IPS-20b (cell line): ENCODE measurements at regions not wholly inside any gene's neighbourhood (a gene's known extent, or its start where the extent isn't known, plus 50 kb on each side); places are given as distances from the start of the nearest gene placed in this dataset.
A peak's percentile ranks its signal among the peaks of the same experiment; 100 is the strongest.

Experiments used
- H3K27ac ChIP-seq: one replicate; pipeline ENCODE4 v1.5.1; 2013; ENCODE audit warnings: low read length
- H3K27me3 ChIP-seq: 2 replicates; pipeline ENCODE4 v1.6.1; 2013; ENCODE audit warnings: mild to moderate bottlenecking, low read length, inconsistent platforms; ENCODE audit not compliant: insufficient read depth
- H3K36me3 ChIP-seq: 2 replicates; pipeline ENCODE4 v1.6.1; 2013; ENCODE audit warnings: low read depth, mild to moderate bottlenecking, inconsistent platforms, low read length, moderate library complexity; ENCODE audit not compliant: insufficient read depth
- H3K4me1 ChIP-seq: 2 replicates; pipeline ENCODE4 v1.6.1; 2013; ENCODE audit warnings: mild to moderate bottlenecking, control low read depth, inconsistent platforms, low read length, moderate library complexity; ENCODE audit not compliant: insufficient read depth
- H3K4me3 ChIP-seq: 2 replicates; pipeline ENCODE4 v1.5.1; 2013; ENCODE audit warnings: mild to moderate bottlenecking, low read length, inconsistent platforms
- H3K9ac ChIP-seq: 2 replicates; pipeline ENCODE4 v1.6.1; 2013; ENCODE audit warnings: low read depth, mild to moderate bottlenecking, inconsistent platforms, low read length, moderate library complexity
- H3K9me3 ChIP-seq: 2 replicates; pipeline ENCODE4 v1.6.1; 2013; ENCODE audit warnings: mild to moderate bottlenecking, low read depth, low read length, inconsistent platforms; ENCODE audit not compliant: insufficient read depth

DNA sequence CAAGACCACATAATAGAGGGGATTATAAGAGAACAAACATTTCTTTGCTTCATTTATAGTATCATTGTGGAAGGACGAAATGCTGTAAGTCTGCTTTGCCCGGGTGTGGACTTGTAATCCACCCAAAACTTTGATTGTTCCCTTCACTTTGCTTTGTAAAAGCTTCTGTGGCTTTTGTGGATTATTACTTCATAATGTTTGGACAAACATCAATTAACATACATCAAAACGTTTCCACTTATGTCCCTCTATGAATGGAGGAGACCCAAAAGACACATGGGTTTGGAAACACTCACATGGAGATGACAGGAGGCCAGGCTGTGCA, 415.4 kb downstream of the SPRY1 start:
- H3K4me3 ChIP-seq, result no peak overlapping the region
- H3K36me3 ChIP-seq, result no peaks in the 10 kb centered on the region
- no peak overlapping the region for H3K9ac ChIP-seq
- no peaks in the 10 kb centered on the region for H3K9me3 ChIP-seq
- H3K27ac ChIP-seq, result no peak overlapping the region
- no peaks in the 10 kb centered on the region for H3K4me1 ChIP-seq
- H3K27me3 ChIP-seq, result no peaks in the 10 kb centered on the region

DNA sequence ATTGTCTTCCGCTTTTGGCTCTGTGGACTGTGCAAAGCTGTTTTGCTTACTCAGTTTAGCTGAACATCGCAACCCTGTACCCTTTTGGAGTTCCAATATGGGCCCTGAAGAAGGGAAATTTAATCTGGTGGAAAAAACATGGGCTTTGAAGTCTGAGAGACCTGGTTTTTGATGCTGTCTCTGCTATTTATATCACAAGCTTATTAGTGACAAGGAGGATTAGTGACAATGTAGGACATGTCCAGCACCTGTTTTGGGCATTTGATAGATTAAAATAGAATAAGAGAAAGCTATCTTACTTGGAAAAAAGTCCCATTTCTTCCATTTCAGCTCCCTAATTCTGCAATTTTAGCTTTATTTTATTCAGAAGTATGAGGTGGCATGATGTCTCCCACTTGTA, 417.3 kb downstream of the SPRY1 start:
- H3K4me3 ChIP-seq, result no peak overlapping the region
- no peaks in the 10 kb centered on the region; the same call in 1 of the 2 replicates for H3K9me3 ChIP-seq
- no peaks in the 10 kb centered on the region for H3K36me3 ChIP-seq
- H3K27me3 ChIP-seq, result no peaks in the 10 kb centered on the region
- no peak overlapping the region for H3K27ac ChIP-seq
- no peak overlapping the region for H3K9ac ChIP-seq
- H3K4me1 ChIP-seq, result no peaks in the 10 kb centered on the region

DNA sequence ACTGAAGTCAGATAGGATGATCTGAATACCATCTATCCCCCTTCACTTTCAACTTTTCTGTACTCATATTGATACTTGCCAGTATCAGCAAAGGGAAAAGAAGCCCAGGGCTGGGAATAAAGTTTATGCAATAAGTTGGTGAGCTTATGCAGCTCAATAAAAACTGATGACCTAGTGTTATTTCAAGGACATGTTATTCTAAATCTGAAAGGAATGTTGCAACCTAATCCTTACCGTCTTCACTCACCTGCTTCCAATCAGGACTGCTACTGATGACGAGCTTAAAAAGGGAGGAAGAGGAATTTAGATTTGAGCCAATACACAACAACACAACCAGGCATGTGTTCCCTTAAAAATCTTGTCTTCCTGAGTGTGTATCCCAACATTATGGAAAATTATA, 419.9 kb downstream of the SPRY1 start:
- no peaks in the 10 kb centered on the region for H3K27me3 ChIP-seq
- H3K4me3 ChIP-seq, result no peak overlapping the region
- H3K9ac ChIP-seq, result no peak overlapping the region

DNA sequence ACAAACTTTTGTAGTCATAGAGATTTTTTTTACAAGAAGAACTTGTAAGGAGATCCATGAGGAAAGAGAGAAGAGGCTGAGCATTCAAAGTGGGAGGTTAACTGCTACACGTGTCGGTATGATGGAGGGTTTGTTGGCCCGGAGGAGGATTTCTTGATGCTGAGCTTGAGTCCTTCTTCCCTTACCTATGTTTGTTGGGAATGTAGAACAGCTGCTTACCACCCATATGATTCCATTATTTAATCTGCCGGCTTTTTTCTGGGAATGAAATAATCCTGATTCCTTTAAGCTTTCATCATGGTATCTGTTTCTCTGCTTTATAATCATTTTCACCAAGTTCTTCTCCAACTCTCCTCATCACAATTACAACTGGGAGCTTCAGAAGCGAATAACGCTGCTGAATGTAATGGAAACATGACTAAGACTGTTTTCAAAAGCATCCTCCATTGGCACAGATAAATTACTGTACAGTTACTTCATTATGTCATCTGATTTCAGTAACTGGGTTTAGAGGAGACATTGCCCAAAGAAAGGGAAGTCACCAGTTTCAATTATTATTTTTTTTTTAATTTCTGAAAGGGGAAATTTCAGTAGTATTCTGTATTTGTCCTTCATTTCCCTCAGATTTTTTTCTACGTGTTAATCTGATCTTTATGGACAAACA, 420.6 kb downstream of the SPRY1 start:
- no peak overlapping the region for H3K9ac ChIP-seq
- H3K4me3 ChIP-seq, result no peak overlapping the region
- no peaks in the 10 kb centered on the region for H3K36me3 ChIP-seq
- no peaks in the 10 kb centered on the region; the same call in 1 of the 2 replicates for H3K9me3 ChIP-seq
- H3K27me3 ChIP-seq, result no peaks in the 10 kb centered on the region
- peaks cover 7% of the 10 kb centered on the region; the same call in 1 of the 2 replicates for H3K4me1 ChIP-seq
- H3K27ac ChIP-seq, result no peak overlapping the region

More for the DNA sequence above, 419.9 kb downstream of the SPRY1 start:
- Histone ChIP-seq H3K4me1 (peaks cover 3% of the 10 kb centered on the region; the same call in 1 of the 2 replicates), H3K9me3 (no peaks in the 10 kb centered on the region; the same call in 1 of the 2 replicates), H3K36me3 (no peaks in the 10 kb centered on the region), H3K27ac (no peak overlapping the region)

GRCh38 chr4:123819362-123820035, 422.9 kb downstream of the SPRY1 start:
- peaks cover 7% of the 10 kb centered on the region; the same call in 1 of the 2 replicates for H3K4me1 ChIP-seq
- H3K9ac ChIP-seq, result no peak overlapping the region
- no peaks in the 10 kb centered on the region for H3K36me3 ChIP-seq
- H3K4me3 ChIP-seq, result no peak overlapping the region
- no peaks in the 10 kb centered on the region; the same call in 1 of the 2 replicates for H3K9me3 ChIP-seq
- H3K27ac ChIP-seq, result no peak overlapping the region
- H3K27me3 ChIP-seq, result no peaks in the 10 kb centered on the region

GRCh38 chr4:123821861-123822260, 425.3 kb downstream of the SPRY1 start:
- H3K27ac ChIP-seq, result no peak overlapping the region
- no peaks in the 10 kb centered on the region for H3K36me3 ChIP-seq

DNA sequence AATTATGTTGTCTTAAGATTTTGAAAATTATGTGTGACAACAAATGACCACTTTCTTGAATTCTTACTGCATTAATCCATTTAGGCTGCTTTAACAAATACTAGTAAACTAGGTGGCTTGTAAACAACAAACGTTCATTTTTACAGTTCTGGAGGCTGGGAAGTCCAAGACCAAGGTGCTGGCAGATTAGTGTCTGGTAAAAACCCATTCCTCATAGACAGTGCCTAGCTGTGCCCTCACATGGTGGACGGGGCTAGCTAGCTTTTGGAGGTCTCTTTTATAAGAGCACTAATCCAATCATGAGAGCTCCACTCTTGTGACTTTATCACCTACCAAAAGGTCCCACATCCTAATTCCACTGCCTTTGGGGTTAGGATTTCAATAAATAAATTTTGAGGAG, 425.8 kb downstream of the SPRY1 start:
- Histone ChIP-seq H3K27ac (no peak overlapping the region), H3K9ac (no peak overlapping the region), H3K4me1 (peaks cover 7% of the 10 kb centered on the region; the same call in 1 of the 2 replicates), H3K36me3 (no peaks in the 10 kb centered on the region), H3K4me3 (no peak overlapping the region), H3K27me3 (no peaks in the 10 kb centered on the region), H3K9me3 (no peaks in the 10 kb centered on the region; the same call in 1 of the 2 replicates)

More at GRCh38 chr4:123821861-123822260, 425.3 kb downstream of the SPRY1 start:
- Histone ChIP-seq H3K4me1 (peaks cover 7% of the 10 kb centered on the region; the same call in 1 of the 2 replicates), H3K4me3 (0 out of 2 replicates have a peak overlapping the region, but pooled peaks have one; percentile 3), H3K9ac (no peak overlapping the region), H3K9me3 (no peaks in the 10 kb centered on the region; the same call in 1 of the 2 replicates), H3K27me3 (no peaks in the 10 kb centered on the region)

- peaks cover 7% of the 10 kb centered on the region; the same call in 1 of the 2 replicates for H3K4me1 ChIP-seq
- no peaks in the 10 kb centered on the region; the same call in 1 of the 2 replicates for H3K9me3 ChIP-seq
- no peaks in the 10 kb centered on the region for H3K27me3 ChIP-seq
- H3K27ac ChIP-seq, result no peak overlapping the region
- H3K9ac ChIP-seq, result no peak overlapping the region
- no peak overlapping the region for H3K4me3 ChIP-seq
- H3K36me3 ChIP-seq, result no peaks in the 10 kb centered on the region
These were observed 426.6 kb downstream of the SPRY1 start for GRCh38 chr4:123823244-123823643.

- Histone ChIP-seq H3K9me3 (no peaks in the 10 kb centered on the region), H3K9ac (no peak overlapping the region), H3K36me3 (no peaks in the 10 kb centered on the region), H3K4me1 (peaks cover 7% of the 10 kb centered on the region; the same call in 1 of the 2 replicates), H3K27ac (no peak overlapping the region), H3K4me3 (no peak overlapping the region), H3K27me3 (no peaks in the 10 kb centered on the region)
These were observed 427.9 kb downstream of the SPRY1 start for GRCh38 chr4:123824524-123824923.

- peaks cover 7% of the 10 kb centered on the region; the same call in 1 of the 2 replicates for H3K4me1 ChIP-seq
- no peak overlapping the region for H3K4me3 ChIP-seq
- no peaks in the 10 kb centered on the region for H3K36me3 ChIP-seq
- no peaks in the 10 kb centered on the region for H3K27me3 ChIP-seq
- H3K9ac ChIP-seq, result no peak overlapping the region
- no peaks in the 10 kb centered on the region for H3K9me3 ChIP-seq
- H3K27ac ChIP-seq, result no peak overlapping the region
These were observed 429.1 kb downstream of the SPRY1 start for GRCh38 chr4:123825596-123826291.

DNA sequence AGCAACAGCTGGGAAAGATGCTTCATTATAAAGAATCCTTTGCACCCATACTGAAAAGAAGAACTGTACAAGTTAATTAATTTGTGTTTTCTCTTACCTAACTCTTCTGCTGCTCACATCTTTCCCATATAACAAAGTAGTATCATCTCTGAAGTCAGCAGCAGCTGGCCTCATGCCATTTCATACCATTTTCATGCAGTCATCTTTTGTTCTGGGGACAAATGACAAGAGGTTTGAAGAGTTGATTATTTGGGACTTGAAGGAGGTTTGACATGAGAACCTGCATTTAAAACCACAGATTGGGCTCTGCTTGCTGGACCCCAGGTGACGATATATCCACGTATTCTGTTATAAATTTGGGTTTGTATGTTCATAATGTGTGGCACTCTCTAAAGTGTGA, 430.3 kb downstream of the SPRY1 start:
- H3K27me3 ChIP-seq, result no peaks in the 10 kb centered on the region
- H3K9ac ChIP-seq, result no peak overlapping the region
- no peak overlapping the region for H3K4me3 ChIP-seq
- H3K9me3 ChIP-seq, result no peaks in the 10 kb centered on the region
- no peaks in the 10 kb centered on the region for H3K36me3 ChIP-seq
- peaks cover 2% of the 10 kb centered on the region; the same call in 1 of the 2 replicates for H3K4me1 ChIP-seq
- H3K27ac ChIP-seq, result no peak overlapping the region
